OCI-LY7 (cell line): ENCODE measurements at regions not wholly inside any gene's neighbourhood (a gene's known extent, or its start where the extent isn't known, plus 50 kb on each side); places are given as distances from the start of the nearest gene placed in this dataset.

Source experiments
- BruUV-seq: library from RNA; stranded (reverse); fragments of 400-500 nt; replicated peaks from 2 replicates; lab custom pipeline; 2021; lab: Mats Ljungman, UMichigan
- CTCF ChIA-PET: fragments of 300-600 bp; sonication (Branson Sonifier 250); formaldehyde crosslinking; loops from one replicate; lab custom pipeline; 2022; ENCODE audit warnings: antibody characterized with exemption; ENCODE audit not compliant: unreplicated experiment; lab: Charles Lee
- POLR2A ChIA-PET: fragments of 300-600 bp; sonication (Branson Sonifier 250); formaldehyde crosslinking; loops from one replicate; lab custom pipeline; 2022; ENCODE audit warnings: antibody characterized with exemption; lab: Charles Lee
- DNase-seq: peaks from one replicate; pipeline ENCODE4 v3.0.0-alpha.2; 2015; ENCODE audit warnings: low spot score
- H2AFZ ChIP-seq: fragments of 200-600 bp; sonication (generic), shearing (Covaris generic); 2 replicates; pipeline ENCODE4 v1.6.1; 2014; ENCODE audit warnings: mild to moderate bottlenecking, antibody characterized with exemption, low read length, moderate library complexity
- H3K27ac ChIP-seq: fragments of 200-600 bp; sonication (generic); 2 replicates; pipeline ENCODE4 v1.5.1; 2014; ENCODE audit warnings: mixed run types, low read depth, mild to moderate bottlenecking, moderate library complexity, low read length, inconsistent platforms; ENCODE audit not compliant: poor library complexity, severe bottlenecking
- H3K36me3 ChIP-seq: fragments of 200-600 bp; sonication (generic); 2 replicates; pipeline ENCODE4 v1.6.1; 2014; ENCODE audit warnings: mild to moderate bottlenecking, antibody characterized with exemption, low read length, moderate library complexity, mixed read lengths; ENCODE audit not compliant: insufficient read depth
- H3K4me1 ChIP-seq: fragments of 200-600 bp; sonication (generic); 2 replicates; pipeline ENCODE4 v1.5.1; 2014; ENCODE audit warnings: mild to moderate bottlenecking, low read length; ENCODE audit not compliant: insufficient read depth, poor library complexity, severe bottlenecking
- H3K4me2 ChIP-seq: fragments of 200-600 bp; sonication (generic); 2 replicates; pipeline ENCODE4 v1.6.1; 2014; ENCODE audit warnings: mild to moderate bottlenecking, low read length
- H3K4me3 ChIP-seq: fragments of 200-600 bp; sonication (generic); 2 replicates; pipeline ENCODE4 v1.5.1; 2014; ENCODE audit warnings: mild to moderate bottlenecking, low read depth, low read length; ENCODE audit not compliant: poor library complexity, severe bottlenecking
- H3K79me2 ChIP-seq: fragments of 200-600 bp; sonication (generic); 2 replicates; pipeline ENCODE4 v1.6.1; 2016; ENCODE audit warnings: low read depth, mild to moderate bottlenecking, low read length, moderate library complexity, mixed read lengths; ENCODE audit not compliant: insufficient read depth
- H3K9me2 ChIP-seq: fragments of 200-600 bp; sonication (generic); 2 replicates; pipeline ENCODE4 v1.6.1; 2016; ENCODE audit warnings: mild to moderate bottlenecking, low read length, mixed read lengths; ENCODE audit not compliant: insufficient read depth
- H3K9me3 ChIP-seq: fragments of 200-600 bp; sonication (generic); 2 replicates; pipeline ENCODE4 v1.6.1; 2014; ENCODE audit warnings: mild to moderate bottlenecking, mixed run types, low read length, mixed read lengths
- H4K20me1 ChIP-seq: fragments of 200-600 bp; sonication (generic); 2 replicates; pipeline ENCODE4 v1.6.1; 2014; ENCODE audit warnings: mild to moderate bottlenecking, antibody characterized with exemption, low read length, moderate library complexity, mixed read lengths; ENCODE audit not compliant: insufficient read depth
- CTCF ChIP-seq: fragments of 200-600 bp; sonication (generic); conservative IDR thresholded peaks from 2 replicates; pipeline ENCODE4 v1.5.1; 2014; ENCODE audit warnings: mild to moderate bottlenecking, antibody characterized with exemption, low read length, moderate library complexity, mixed read lengths
- EZH2phosphoT487 ChIP-seq: fragments of 200-600 bp; sonication (generic); IDR thresholded peaks from 2 replicates; pipeline ENCODE4 v1.6.1; 2018; ENCODE audit warnings: low read depth, borderline replicate concordance, mild to moderate bottlenecking, mixed run types, antibody characterized with exemption, low read length, moderate library complexity, mixed read lengths
- intact Hi-C: fragments of 100-400 bp; cut with micrococcal nuclease; formaldehyde crosslinking; loops from one replicate; pipeline ENCODE4 v1.10.0; 2022; ENCODE audit not compliant: unreplicated experiment

GRCh38 chr2:184072470-184072869 is 525.9 kb upstream of the ZNF804A start:
- Histone ChIP-seq H3K4me2 (no peak overlapping the region), H3K9me2 (no peaks in the 10 kb centered on the region), H3K4me3 (no peak overlapping the region), H4K20me1 (no peaks in the 10 kb centered on the region), H3K9me3 (no peaks in the 10 kb centered on the region), H3K36me3 (no peaks in the 10 kb centered on the region), H3K79me2 (no peaks in the 10 kb centered on the region), H3K4me1 (no peaks in the 10 kb centered on the region), H2AFZ (no peak overlapping the region), H3K27ac (no peak overlapping the region)
- TF ChIP-seq CTCF (no peak), EZH2phosphoT487 (no peak)
- no TSS peak for BruUV-seq
- intact Hi-C loops: no loop called here
- CTCF ChIA-PET: no interaction called here
- POLR2A ChIA-PET: no interaction called here
- no peak for DNase-seq

- H3K27ac ChIP-seq: no peak overlapping the region
- intact Hi-C loops: no loop called here
- no peak overlapping the region for H3K4me3 ChIP-seq
- no peaks in the 10 kb centered on the region for H3K9me3 ChIP-seq
- TF ChIP-seq EZH2phosphoT487: no peak
- no peak for TF ChIP-seq CTCF
- ChIA-PET CTCF (no interaction called here), POLR2A (interaction anchor here (0.5 to 0.7 kb wide), 2 partner anchors 397 to 1375 kb away, joined by 3 read pairs; no protein-coding TSS in a partner anchor)
- no peaks in the 10 kb centered on the region for H3K79me2 ChIP-seq
- BruUV-seq: no TSS peak
- no peak for DNase-seq
- no peak overlapping the region for H3K4me2 ChIP-seq
- H3K36me3 ChIP-seq: no peaks in the 10 kb centered on the region
- no peak overlapping the region for H2AFZ ChIP-seq
- no peaks in the 10 kb centered on the region for H3K4me1 ChIP-seq
- no peaks in the 10 kb centered on the region for H4K20me1 ChIP-seq
- H3K9me2 ChIP-seq: no peaks in the 10 kb centered on the region
Measured at GRCh38 chr2:184078496-184078895, 519.8 kb upstream of the ZNF804A start.

- Histone ChIP-seq H3K36me3 (no peaks in the 10 kb centered on the region), H2AFZ (no peak overlapping the region), H3K27ac (no peak overlapping the region), H4K20me1 (no peaks in the 10 kb centered on the region), H3K9me3 (no peaks in the 10 kb centered on the region), H3K4me1 (no peaks in the 10 kb centered on the region), H3K79me2 (no peaks in the 10 kb centered on the region), H3K4me2 (no peak overlapping the region), H3K4me3 (no peak overlapping the region), H3K9me2 (no peaks in the 10 kb centered on the region)
- no peak for TF ChIP-seq EZH2phosphoT487
- TF ChIP-seq CTCF: no peak
- no peak for DNase-seq
- ChIA-PET CTCF (no interaction called here), POLR2A (no interaction called here)
- no TSS peak for BruUV-seq
- intact Hi-C loops: no loop called here
Measured at GRCh38 chr2:184091456-184091855, 506.9 kb upstream of the ZNF804A start.
